PC-3 (cell line): ENCODE measurements at regions not wholly inside any gene's neighbourhood (a gene's known extent, or its start where the extent isn't known, plus 50 kb on each side); places are given as distances from the start of the nearest gene placed in this dataset.

Experiments used
- ATAC-seq: fragments of 200-7000 bp; cut with Tn5 transposase; 2 replicates; pipeline ENCODE4 v1.9.1; 2020; ENCODE audit warnings: mild to moderate bottlenecking, moderate library complexity
- BruUV-seq: library from RNA; stranded (reverse); fragments of 400-500 nt; replicated peaks from 2 replicates; lab custom pipeline; 2021; lab: Mats Ljungman, UMichigan
- CTCF ChIA-PET: fragments of 300-600 bp; sonication (Branson Sonifier 250); formaldehyde crosslinking; loops from one replicate; lab custom pipeline; 2022; ENCODE audit warnings: antibody characterized with exemption; lab: Charles Lee
- POLR2A ChIA-PET: fragments of 300-600 bp; sonication (Branson Sonifier 250); formaldehyde crosslinking; loops from one replicate; lab custom pipeline; 2022; ENCODE audit warnings: antibody characterized with exemption; ENCODE audit not compliant: unreplicated experiment; lab: Charles Lee
- DNase-seq: peaks from one replicate; pipeline ENCODE4 v3.0.0-alpha.2; 2015
- H2AFZ ChIP-seq: fragments of 300-600 bp; sonication (generic); 2 replicates; pipeline ENCODE4 v1.6.0; 2016; ENCODE audit warnings: antibody characterized with exemption, low read length
- H3F3A ChIP-seq: fragments of 300-600 bp; sonication (generic); one replicate; pipeline ENCODE4 v1.6.0; 2017; ENCODE audit warnings: antibody characterized with exemption, low read length, control low read depth, mild to moderate bottlenecking; ENCODE audit not compliant: unreplicated experiment
- H3K27ac ChIP-seq: fragments of 300-600 bp; sonication (generic); 2 replicates; pipeline ENCODE4 v1.5.1; 2016; ENCODE audit warnings: mild to moderate bottlenecking, low read length
- H3K27me3 ChIP-seq: fragments of 300-600 bp; sonication (generic); 2 replicates; pipeline ENCODE4 v1.6.1; 2016; ENCODE audit warnings: low read length, mixed read lengths
- H3K36me3 ChIP-seq: fragments of 300-600 bp; sonication (generic); 2 replicates; pipeline ENCODE4 v1.6.1; 2016; ENCODE audit warnings: low read depth, mixed run types, low read length, mixed read lengths
- H3K4me1 ChIP-seq: fragments of 300-600 bp; sonication (generic); 2 replicates; pipeline ENCODE4 v1.5.1; 2016; ENCODE audit warnings: low read length; ENCODE audit not compliant: insufficient read depth
- H3K4me2 ChIP-seq: fragments of 300-600 bp; sonication (generic); 2 replicates; pipeline ENCODE4 v1.6.0; 2016; ENCODE audit warnings: low read length
- H3K4me3 ChIP-seq: fragments of 300-600 bp; sonication (generic); 2 replicates; pipeline ENCODE4 v1.5.1; 2016; ENCODE audit warnings: mild to moderate bottlenecking, low read length, mixed read lengths
- H3K79me2 ChIP-seq: fragments of 300-600 bp; sonication (generic); 2 replicates; pipeline ENCODE4 v1.6.1; 2017; ENCODE audit warnings: low read length, mixed read lengths
- H3K9ac ChIP-seq: fragments of 300-600 bp; sonication (generic); 2 replicates; pipeline ENCODE4 v1.6.0; 2016; ENCODE audit warnings: mild to moderate bottlenecking, low read length
- H3K9me2 ChIP-seq: fragments of 300-600 bp; sonication (generic); replicated peaks from 2 replicates; pipeline ENCODE4 v1.6.1; 2016; ENCODE audit warnings: mixed run types, low read length, mixed read lengths
- H3K9me3 ChIP-seq: fragments of 300-600 bp; sonication (generic); 2 replicates; pipeline ENCODE4 v1.6.1; 2016; ENCODE audit warnings: low read length, mixed read lengths
- H4K20me1 ChIP-seq: fragments of 300-600 bp; sonication (generic); 2 replicates; pipeline ENCODE4 v1.6.1; 2016; ENCODE audit warnings: low read length, mixed read lengths
- EZH2 ChIP-seq: fragments of 300-600 bp; sonication (generic); IDR thresholded peaks from one replicate; pipeline ENCODE4 v1.6.1; 2017; ENCODE audit warnings: antibody characterized with exemption, mild to moderate bottlenecking, low read length; ENCODE audit not compliant: unreplicated experiment
- EZH2phosphoT487 ChIP-seq: fragments of 300-600 bp; sonication (generic); IDR thresholded peaks from 2 replicates; pipeline ENCODE4 v1.6.1; 2018; ENCODE audit warnings: mild to moderate bottlenecking, antibody characterized with exemption, low read length, borderline replicate concordance
- intact Hi-C: fragments of 100-400 bp; cut with micrococcal nuclease; formaldehyde crosslinking; loops from 2 replicates; pipeline ENCODE4 v1.9.0; 2023
- TF ChIP-seq, protein P1 (sequence below): fragments of 300-600 bp; sonication (generic); conservative IDR thresholded peaks from 2 replicates; pipeline ENCODE4 v1.5.1; 2017; ENCODE audit warnings: antibody characterized with exemption, low read depth, mild to moderate bottlenecking, low read length

- DNase-seq: no peak
- Histone ChIP-seq H3K4me2 (no peak overlapping the region), H3K27me3 (no peaks in the 10 kb centered on the region), H3F3A (no peaks in the 10 kb centered on the region), H2AFZ (no peak overlapping the region), H3K36me3 (no peaks in the 10 kb centered on the region), H3K27ac (no peak overlapping the region), H3K9ac (no peak overlapping the region), H3K9me3 (no peaks in the 10 kb centered on the region), H3K79me2 (no peaks in the 10 kb centered on the region), H3K4me1 (no peaks in the 10 kb centered on the region), H4K20me1 (no peaks in the 10 kb centered on the region), H3K9me2 (no peaks in the 10 kb centered on the region), H3K4me3 (no peak overlapping the region)
- ChIA-PET POLR2A (no interaction called here), CTCF (no interaction called here)
- no TSS peak for BruUV-seq
- no peak for TF ChIP-seq EZH2phosphoT487
- TF ChIP-seq EZH2: no peak
- no peak for ATAC-seq
- intact Hi-C loops: no loop called here
Observed at GRCh38 chr4:181971973-181972372, 271.2 kb upstream of the TENM3 start.

- POLR2A ChIA-PET: no interaction called here
- intact Hi-C loops: no loop called here
- Histone ChIP-seq H3K4me3 (no peak overlapping the region), H3K4me1 (no peaks in the 10 kb centered on the region), H4K20me1 (no peaks in the 10 kb centered on the region), H2AFZ (no peak overlapping the region), H3K27me3 (no peaks in the 10 kb centered on the region), H3K79me2 (no peaks in the 10 kb centered on the region), H3K9me3 (no peaks in the 10 kb centered on the region), H3K27ac (no peak overlapping the region), H3F3A (no peaks in the 10 kb centered on the region), H3K4me2 (no peak overlapping the region), H3K9me2 (no peaks in the 10 kb centered on the region), H3K36me3 (no peaks in the 10 kb centered on the region), H3K9ac (no peak overlapping the region)
- DNase-seq (no peak), ATAC-seq (no peak)
- TF ChIP-seq, protein P1, sequence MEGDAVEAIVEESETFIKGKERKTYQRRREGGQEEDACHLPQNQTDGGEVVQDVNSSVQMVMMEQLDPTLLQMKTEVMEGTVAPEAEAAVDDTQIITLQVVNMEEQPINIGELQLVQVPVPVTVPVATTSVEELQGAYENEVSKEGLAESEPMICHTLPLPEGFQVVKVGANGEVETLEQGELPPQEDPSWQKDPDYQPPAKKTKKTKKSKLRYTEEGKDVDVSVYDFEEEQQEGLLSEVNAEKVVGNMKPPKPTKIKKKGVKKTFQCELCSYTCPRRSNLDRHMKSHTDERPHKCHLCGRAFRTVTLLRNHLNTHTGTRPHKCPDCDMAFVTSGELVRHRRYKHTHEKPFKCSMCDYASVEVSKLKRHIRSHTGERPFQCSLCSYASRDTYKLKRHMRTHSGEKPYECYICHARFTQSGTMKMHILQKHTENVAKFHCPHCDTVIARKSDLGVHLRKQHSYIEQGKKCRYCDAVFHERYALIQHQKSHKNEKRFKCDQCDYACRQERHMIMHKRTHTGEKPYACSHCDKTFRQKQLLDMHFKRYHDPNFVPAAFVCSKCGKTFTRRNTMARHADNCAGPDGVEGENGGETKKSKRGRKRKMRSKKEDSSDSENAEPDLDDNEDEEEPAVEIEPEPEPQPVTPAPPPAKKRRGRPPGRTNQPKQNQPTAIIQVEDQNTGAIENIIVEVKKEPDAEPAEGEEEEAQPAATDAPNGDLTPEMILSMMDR: no peak
- no peak for TF ChIP-seq EZH2
- no peak for TF ChIP-seq EZH2phosphoT487
- no TSS peak for BruUV-seq
- CTCF ChIA-PET: no interaction called here
Observed at GRCh38 chr4:181976764-181977163, 266.4 kb upstream of the TENM3 start.

DNA sequence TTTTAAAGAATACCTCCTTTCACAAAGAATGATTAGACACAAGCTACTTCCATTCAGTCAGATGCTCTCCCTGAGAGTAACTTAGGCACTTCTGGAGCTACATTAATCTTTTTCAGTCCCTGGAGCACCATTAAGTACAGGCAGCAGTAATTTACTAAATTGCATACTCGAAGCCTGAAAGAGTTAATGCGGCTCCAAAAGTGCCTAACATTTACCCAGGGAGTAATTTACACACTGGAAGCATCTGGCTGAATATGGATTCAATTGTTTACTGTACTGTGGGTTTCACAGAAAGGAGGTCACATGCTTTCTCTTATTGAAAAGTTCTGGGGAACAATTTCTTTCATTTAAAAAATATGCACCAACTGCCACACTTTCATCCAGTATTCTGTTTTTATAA lies 260.8 kb upstream of the TENM3 start:
- BruUV-seq: no TSS peak
- H3K27me3 ChIP-seq: no peaks in the 10 kb centered on the region
- no peak overlapping the region for H3K27ac ChIP-seq
- ChIA-PET CTCF (no interaction called here), POLR2A (no interaction called here)
- H3K9me2 ChIP-seq: no peaks in the 10 kb centered on the region
- H3K4me3 ChIP-seq: no peak overlapping the region
- no peaks in the 10 kb centered on the region for H3K79me2 ChIP-seq
- intact Hi-C loops: no loop called here
- H4K20me1 ChIP-seq: no peaks in the 10 kb centered on the region
- H3K4me2 ChIP-seq: no peak overlapping the region
- ATAC-seq (no peak), DNase-seq (no peak)
- H3K4me1 ChIP-seq: no peaks in the 10 kb centered on the region
- TF ChIP-seq, protein P1: no peak
- TF ChIP-seq EZH2: no peak
- no peak for TF ChIP-seq EZH2phosphoT487
- H3K9ac ChIP-seq: no peak overlapping the region
- H2AFZ ChIP-seq: no peak overlapping the region
- H3F3A ChIP-seq: no peaks in the 10 kb centered on the region
- no peaks in the 10 kb centered on the region for H3K36me3 ChIP-seq
- H3K9me3 ChIP-seq: no peaks in the 10 kb centered on the region
